Endodermal cell (in vitro differentiated cells): ENCODE measurements at regions not wholly inside any gene's neighbourhood (a gene's known extent, or its start where the extent isn't known, plus 50 kb on each side); places are given as distances from the start of the nearest gene placed in this dataset.

Experiments
- DNase-seq: peaks from one replicate; pipeline ENCODE4 v3.0.0-alpha.2; 2017
- H3K27ac ChIP-seq: 2 replicates; pipeline ENCODE4 v1.5.1; 2013; ENCODE audit warnings: mild to moderate bottlenecking, low read depth, low read length, moderate library complexity
- H3K27me3 ChIP-seq: 2 replicates; pipeline ENCODE4 v1.6.1; 2013; ENCODE audit warnings: mild to moderate bottlenecking, low read length, moderate library complexity; ENCODE audit not compliant: insufficient read depth, control insufficient read depth, poor library complexity, severe bottlenecking
- H3K36me3 ChIP-seq: 2 replicates; pipeline ENCODE4 v1.7.0; 2013; ENCODE audit warnings: mild to moderate bottlenecking, low read length, moderate library complexity; ENCODE audit not compliant: control insufficient read depth, insufficient read depth
- H3K4me1 ChIP-seq: one replicate; pipeline ENCODE4 v1.7.0; 2013; ENCODE audit warnings: low read length; ENCODE audit not compliant: control insufficient read depth, insufficient read depth
- H3K4me3 ChIP-seq: 2 replicates; pipeline ENCODE4 v1.5.1; 2013; ENCODE audit warnings: mild to moderate bottlenecking, low read length, moderate library complexity
- H3K9ac ChIP-seq: 2 replicates; pipeline ENCODE4 v1.6.1; 2013; ENCODE audit warnings: mild to moderate bottlenecking, low read length, moderate library complexity; ENCODE audit not compliant: poor library complexity, severe bottlenecking; ENCODE audit errors: extremely low read depth
- H3K9me3 ChIP-seq: 2 replicates; pipeline ENCODE4 v1.6.1; 2013; ENCODE audit warnings: mild to moderate bottlenecking, low read length, moderate library complexity; ENCODE audit not compliant: control insufficient read depth
- H3K27ac Mint-ChIP-seq: 2 replicates; pipeline ENCODE4 v1.8.0; 2020; ENCODE audit warnings: mixed read lengths
- H3K27me3 Mint-ChIP-seq: 2 replicates; pipeline ENCODE4 v1.8.0; 2021; ENCODE audit warnings: mild to moderate bottlenecking, mixed read lengths; ENCODE audit not compliant: insufficient read depth
- H3K36me3 Mint-ChIP-seq: 2 replicates; pipeline ENCODE4 v1.8.0; 2020; ENCODE audit warnings: low read depth, mixed read lengths
- H3K4me1 Mint-ChIP-seq: 2 replicates; pipeline ENCODE4 v1.8.0; 2020; ENCODE audit warnings: mixed read lengths
- H3K4me3 Mint-ChIP-seq: 2 replicates; pipeline ENCODE4 v1.8.0; 2020; ENCODE audit warnings: mild to moderate bottlenecking, moderate library complexity, mixed read lengths
- H3K9me3 Mint-ChIP-seq: 2 replicates; pipeline ENCODE4 v1.8.0; 2020; ENCODE audit warnings: mild to moderate bottlenecking, mixed read lengths
- WGBS, 2 experiments: methylation state at CpG; one replicate each; pipeline versions ENCODE4 v1.1.5 to v1.1.7; 2013; ENCODE audit warnings: missing lambda C conversion rate in 2 of 2, mixed read lengths in 1 of 2; ENCODE audit not compliant: insufficient coverage in 1 of 2, insufficient read length in 1 of 2; 5-methylcytosine and 5-hydroxymethylcytosine counted together
- TF ChIP-seq, protein P1 (sequence below): fragments of 200-600 bp; sonication (generic); conservative IDR thresholded peaks from 2 replicates; pipeline ENCODE4 v1.5.0; 2021; ENCODE audit warnings: antibody characterized with exemption, mild to moderate bottlenecking

DNA sequence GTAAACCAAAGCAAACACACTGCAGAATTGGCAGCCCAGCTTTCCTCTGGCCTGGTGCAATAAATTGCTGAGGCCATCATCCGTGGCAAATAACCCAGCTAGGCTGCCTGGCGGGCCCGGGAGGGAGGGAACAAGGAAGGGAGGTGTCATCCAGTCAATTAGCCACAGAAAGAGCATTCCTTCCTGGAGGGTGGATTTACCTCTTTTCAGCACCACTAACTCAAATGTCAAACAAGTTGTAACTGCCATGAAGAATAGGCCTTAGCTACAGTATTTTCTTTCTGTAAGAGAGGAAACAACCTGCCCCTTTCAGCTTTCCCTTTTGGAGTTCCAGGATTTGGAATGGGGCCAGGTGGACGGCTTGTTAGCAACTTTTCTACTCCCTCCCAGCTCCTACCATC lies 163.8 kb upstream of the BDNF start:
- WGBS, 2 experiments = 77 to 88% methylated on average over 3 to 4 of the region's 4 CpGs
- H3K9me3 Mint-ChIP-seq = no peaks in the 10 kb centered on the region
- H3K27ac Mint-ChIP-seq = no peak overlapping the region
- no peak overlapping the region for H3K4me3 ChIP-seq
- TF ChIP-seq, protein P1, sequence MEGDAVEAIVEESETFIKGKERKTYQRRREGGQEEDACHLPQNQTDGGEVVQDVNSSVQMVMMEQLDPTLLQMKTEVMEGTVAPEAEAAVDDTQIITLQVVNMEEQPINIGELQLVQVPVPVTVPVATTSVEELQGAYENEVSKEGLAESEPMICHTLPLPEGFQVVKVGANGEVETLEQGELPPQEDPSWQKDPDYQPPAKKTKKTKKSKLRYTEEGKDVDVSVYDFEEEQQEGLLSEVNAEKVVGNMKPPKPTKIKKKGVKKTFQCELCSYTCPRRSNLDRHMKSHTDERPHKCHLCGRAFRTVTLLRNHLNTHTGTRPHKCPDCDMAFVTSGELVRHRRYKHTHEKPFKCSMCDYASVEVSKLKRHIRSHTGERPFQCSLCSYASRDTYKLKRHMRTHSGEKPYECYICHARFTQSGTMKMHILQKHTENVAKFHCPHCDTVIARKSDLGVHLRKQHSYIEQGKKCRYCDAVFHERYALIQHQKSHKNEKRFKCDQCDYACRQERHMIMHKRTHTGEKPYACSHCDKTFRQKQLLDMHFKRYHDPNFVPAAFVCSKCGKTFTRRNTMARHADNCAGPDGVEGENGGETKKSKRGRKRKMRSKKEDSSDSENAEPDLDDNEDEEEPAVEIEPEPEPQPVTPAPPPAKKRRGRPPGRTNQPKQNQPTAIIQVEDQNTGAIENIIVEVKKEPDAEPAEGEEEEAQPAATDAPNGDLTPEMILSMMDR = no peak
- peaks cover 19% of the 10 kb centered on the region for H3K4me1 Mint-ChIP-seq
- no peaks in the 10 kb centered on the region for H3K36me3 Mint-ChIP-seq
- no peak overlapping the region for H3K9ac ChIP-seq
- H3K4me3 Mint-ChIP-seq = no peak overlapping the region
- no peak overlapping the region for H3K27ac ChIP-seq
- no peaks in the 10 kb centered on the region for H3K36me3 ChIP-seq
- peaks cover 4% of the 10 kb centered on the region for H3K27me3 ChIP-seq
- no peaks in the 10 kb centered on the region for H3K9me3 ChIP-seq
- H3K27me3 Mint-ChIP-seq = peaks cover 17% of the 10 kb centered on the region
- H3K4me1 ChIP-seq = peaks cover 15% of the 10 kb centered on the region
- no peak for DNase-seq

DNA sequence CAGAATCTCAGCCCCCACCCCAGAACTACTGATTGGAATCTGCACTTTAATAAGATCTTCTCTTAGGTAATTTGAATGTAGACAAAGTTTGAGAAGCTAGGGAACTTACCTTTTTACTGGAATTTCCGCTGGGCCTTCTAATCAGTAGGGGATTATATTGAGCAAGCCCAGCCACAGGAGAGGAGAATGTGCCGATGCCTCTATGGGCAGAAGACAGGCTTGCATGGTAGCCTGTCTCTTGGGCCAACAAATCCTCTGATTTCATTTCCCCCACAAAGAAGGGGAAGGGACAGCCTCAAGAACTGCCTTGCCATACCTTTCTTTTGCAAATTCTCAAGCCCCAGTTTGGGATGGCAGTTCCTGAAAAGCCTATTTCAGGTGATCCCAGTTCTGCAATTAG lies 163.4 kb upstream of the BDNF start:
- H3K4me1 ChIP-seq = peaks cover 10% of the 10 kb centered on the region
- no peaks in the 10 kb centered on the region for H3K9me3 ChIP-seq
- peaks cover 9% of the 10 kb centered on the region for H3K27me3 ChIP-seq
- Mint-ChIP-seq H3K9me3 (no peaks in the 10 kb centered on the region), H3K4me3 (no peak overlapping the region), H3K27me3 (peaks cover 17% of the 10 kb centered on the region), H3K36me3 (no peaks in the 10 kb centered on the region), H3K4me1 (peaks cover 14% of the 10 kb centered on the region), H3K27ac (no peak overlapping the region)
- WGBS, 2 experiments = 93 to 94% methylated on average over 2 of the region's 2 CpGs
- no peak overlapping the region for H3K4me3 ChIP-seq
- H3K27ac ChIP-seq = no peak overlapping the region
- no peak overlapping the region for H3K9ac ChIP-seq
- TF ChIP-seq, protein P1 = peak; percentile 40
- no peaks in the 10 kb centered on the region for H3K36me3 ChIP-seq
- no peak for DNase-seq

DNA sequence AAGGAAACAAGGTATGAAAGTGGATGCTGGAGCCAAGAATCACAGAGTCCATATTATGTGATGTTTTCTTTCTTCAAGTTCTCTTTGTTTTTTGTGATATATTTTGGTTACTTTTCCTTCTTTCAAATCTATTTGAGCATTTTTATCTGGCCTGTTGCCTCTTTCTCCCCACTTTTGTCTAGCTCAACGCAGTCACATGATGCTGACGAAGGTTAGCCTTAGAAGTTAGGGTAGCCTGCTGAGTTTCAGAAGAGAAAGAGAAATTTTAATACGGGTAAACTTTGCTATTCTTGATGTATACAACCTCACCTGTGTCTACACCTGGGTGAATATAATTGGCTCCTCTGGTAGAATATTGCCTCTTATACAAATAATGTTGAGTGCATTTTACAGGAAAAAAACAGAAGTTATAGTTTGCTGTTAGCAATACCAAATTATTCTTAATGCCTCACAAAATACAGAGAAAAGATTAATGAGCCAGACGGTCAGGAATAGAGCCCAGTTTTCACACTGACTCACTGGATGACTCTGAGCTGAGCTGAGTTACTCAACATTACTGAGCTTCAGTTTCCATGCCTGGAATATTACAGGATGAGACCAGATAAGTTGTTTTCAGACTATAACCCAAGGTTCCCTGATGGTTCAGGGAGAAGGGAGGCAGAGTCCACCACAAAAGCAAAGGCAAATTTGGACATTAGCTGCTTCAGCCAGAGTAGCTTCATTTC lies 161.6 kb upstream of the BDNF start:
- Mint-ChIP-seq H3K4me3 (no peak overlapping the region), H3K27me3 (peaks cover 18% of the 10 kb centered on the region), H3K4me1 (peaks cover 4% of the 10 kb centered on the region), H3K27ac (no peak overlapping the region), H3K9me3 (no peaks in the 10 kb centered on the region), H3K36me3 (no peaks in the 10 kb centered on the region)
- no peak for DNase-seq
- H3K9me3 ChIP-seq = no peaks in the 10 kb centered on the region
- no peak overlapping the region for H3K4me3 ChIP-seq
- 71 to 90% methylated on average over 2 to 4 of the region's 4 CpGs for WGBS, 2 experiments
- TF ChIP-seq, protein P1 = no peak
- peaks cover 24% of the 10 kb centered on the region for H3K27me3 ChIP-seq
- H3K4me1 ChIP-seq = no peaks in the 10 kb centered on the region
- no peaks in the 10 kb centered on the region for H3K36me3 ChIP-seq
- no peak overlapping the region for H3K27ac ChIP-seq
- H3K9ac ChIP-seq = no peak overlapping the region
